ENCODE measurements at regions not wholly inside any gene's neighbourhood (a gene's known extent, or its start where the extent isn't known, plus 50 kb on each side); places are given as distances from the start of the nearest gene placed in this dataset.

DNA sequence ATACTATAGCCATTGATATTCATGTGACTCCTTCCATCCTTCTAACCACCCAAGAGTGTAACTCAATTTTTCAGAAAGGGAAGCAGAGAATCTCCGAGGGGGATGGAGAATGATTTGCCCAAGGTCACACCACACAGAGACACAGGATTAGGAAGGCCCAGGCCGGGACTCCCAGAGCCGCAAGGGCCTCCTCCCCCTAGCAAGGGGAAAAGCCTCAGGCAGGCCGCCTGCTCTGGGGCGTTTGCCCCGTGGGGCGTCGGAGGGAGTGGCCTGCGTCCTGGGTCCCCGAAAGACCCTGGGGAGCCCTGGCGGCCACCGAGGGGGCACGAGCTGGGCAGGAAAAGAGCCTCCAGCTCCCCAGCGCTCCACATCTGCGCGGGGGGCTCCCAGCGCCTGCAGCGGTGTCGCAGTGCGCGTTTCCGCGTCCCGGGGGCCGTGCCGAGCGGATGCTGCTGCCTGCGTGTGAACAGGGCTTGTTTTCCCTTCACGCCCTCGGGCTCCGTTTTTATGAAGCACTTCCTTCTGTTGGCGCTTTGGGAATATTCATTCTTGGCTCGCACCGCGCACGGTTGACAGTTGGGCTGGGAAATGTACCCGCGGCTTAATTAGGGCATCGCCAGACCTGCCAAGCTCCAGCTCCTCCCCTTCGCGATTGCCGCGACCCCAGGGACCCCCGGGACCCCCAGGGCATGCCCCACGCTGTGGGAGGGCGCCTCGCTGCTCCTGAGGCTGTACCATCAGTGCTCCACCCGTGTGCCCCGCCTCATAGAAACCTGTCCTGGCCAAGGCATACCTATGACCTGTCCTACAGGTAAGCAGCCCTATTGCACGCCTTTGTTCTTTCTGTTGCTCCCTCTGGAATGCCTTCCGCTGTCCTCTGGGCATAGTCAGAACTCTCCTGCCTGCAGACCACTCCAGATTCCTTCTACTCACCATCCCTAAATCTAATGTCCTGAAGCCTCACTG lies 158.9 kb upstream of the GLI2 start:
- DNase-seq: peak; percentile 58

DNA sequence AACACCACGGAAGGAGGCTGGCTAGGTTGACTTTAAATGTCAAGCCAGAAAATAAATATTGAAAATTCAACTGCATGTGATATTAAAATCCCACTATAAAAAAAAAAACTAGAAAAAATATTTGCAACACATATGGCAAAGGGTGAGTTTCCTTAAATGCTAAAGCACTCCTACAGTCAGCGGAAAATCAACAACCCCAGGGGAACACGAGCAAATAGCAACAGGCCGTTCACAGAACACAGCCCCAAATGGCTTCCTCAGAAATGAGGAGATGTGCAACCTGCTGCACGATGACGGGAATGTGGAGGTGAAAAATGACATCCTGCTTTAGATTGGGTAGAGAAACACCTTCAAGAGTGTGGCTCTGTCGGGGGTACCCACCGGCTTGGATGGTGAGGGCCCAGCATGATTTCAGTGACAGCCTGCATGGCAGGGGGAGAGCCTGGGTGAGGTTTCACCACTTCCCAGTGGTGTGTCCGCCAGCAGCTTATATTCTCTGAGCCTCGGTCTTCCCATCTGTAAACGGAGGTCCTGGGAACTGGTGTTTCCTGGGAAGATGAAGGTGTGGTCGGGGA lies 157.9 kb upstream of the GLI2 start:
- no peak for DNase-seq

- DNase-seq: no peak
Observed at GRCh38 chr2:120578576-120579352, 156.9 kb upstream of the GLI2 start.

GRCh38 chr2:120579916-120580685 lies 155.6 kb upstream of the GLI2 start:
- DNase-seq: no peak

- DNase-seq: no peak
Observed at GRCh38 chr2:120580709-120581108, 155.0 kb upstream of the GLI2 start.

DNA sequence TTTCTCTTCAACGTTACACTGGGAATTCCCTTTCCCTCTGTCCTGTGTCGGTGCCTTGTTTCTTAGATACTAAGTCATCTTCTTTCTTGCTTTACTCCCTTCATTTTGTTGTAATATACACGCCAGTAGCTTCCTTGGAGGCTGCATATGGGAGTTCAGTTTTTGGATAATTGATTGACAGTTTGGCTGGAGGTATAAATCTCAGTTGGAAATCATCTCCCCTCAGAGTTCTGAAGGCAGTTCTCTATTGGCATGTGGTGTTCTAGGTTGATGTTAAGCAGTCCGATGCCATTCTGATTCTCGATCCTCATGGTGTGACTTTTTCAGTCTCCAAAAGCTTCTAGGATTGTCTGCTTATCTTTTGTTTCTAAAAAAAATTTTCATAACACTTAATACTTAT lies 152.5 kb upstream of the GLI2 start:
- no peak for DNase-seq

- DNase-seq: no peak
Observed at GRCh38 chr2:120583851-120584570, 151.7 kb upstream of the GLI2 start.

- no peak for DNase-seq
Observed at GRCh38 chr2:120586507-120587278, 149.0 kb upstream of the GLI2 start.

- no peak for DNase-seq
Observed at GRCh38 chr2:120587279-120587996, 148.2 kb upstream of the GLI2 start.

- DNase-seq: no peak
Observed at GRCh38 chr2:120587997-120588336, 147.7 kb upstream of the GLI2 start.

- DNase-seq: no peak
Observed at GRCh38 chr2:120589771-120590608, 145.7 kb upstream of the GLI2 start.

DNA sequence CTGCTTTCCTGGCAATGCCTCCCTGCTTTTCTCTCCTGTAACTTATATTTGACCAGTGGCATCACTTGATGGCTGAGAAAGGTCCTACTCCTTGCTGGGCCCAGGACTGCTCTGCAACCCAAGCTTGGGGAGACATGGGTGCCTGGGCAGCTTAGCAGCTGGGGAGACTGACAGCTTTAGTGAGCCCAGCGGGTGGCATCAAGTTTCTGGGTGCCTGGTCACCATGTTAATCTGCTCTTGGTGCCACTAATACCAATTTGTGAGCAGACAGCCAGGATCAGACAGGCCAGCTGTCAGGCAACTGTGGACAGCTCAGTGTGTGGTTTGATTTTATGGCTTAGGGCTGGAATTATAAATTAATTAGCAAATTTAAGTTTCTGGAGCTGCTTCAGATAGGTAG lies 144.8 kb upstream of the GLI2 start:
- DNase-seq: no peak

- no peak for DNase-seq
Observed at GRCh38 chr2:120591572-120591971, 144.1 kb upstream of the GLI2 start.

- no peak for DNase-seq
Observed at GRCh38 chr2:120592084-120592483, 143.6 kb upstream of the GLI2 start.

- DNase-seq: no peak
Observed at GRCh38 chr2:120593921-120594686, 141.6 kb upstream of the GLI2 start.

DNA sequence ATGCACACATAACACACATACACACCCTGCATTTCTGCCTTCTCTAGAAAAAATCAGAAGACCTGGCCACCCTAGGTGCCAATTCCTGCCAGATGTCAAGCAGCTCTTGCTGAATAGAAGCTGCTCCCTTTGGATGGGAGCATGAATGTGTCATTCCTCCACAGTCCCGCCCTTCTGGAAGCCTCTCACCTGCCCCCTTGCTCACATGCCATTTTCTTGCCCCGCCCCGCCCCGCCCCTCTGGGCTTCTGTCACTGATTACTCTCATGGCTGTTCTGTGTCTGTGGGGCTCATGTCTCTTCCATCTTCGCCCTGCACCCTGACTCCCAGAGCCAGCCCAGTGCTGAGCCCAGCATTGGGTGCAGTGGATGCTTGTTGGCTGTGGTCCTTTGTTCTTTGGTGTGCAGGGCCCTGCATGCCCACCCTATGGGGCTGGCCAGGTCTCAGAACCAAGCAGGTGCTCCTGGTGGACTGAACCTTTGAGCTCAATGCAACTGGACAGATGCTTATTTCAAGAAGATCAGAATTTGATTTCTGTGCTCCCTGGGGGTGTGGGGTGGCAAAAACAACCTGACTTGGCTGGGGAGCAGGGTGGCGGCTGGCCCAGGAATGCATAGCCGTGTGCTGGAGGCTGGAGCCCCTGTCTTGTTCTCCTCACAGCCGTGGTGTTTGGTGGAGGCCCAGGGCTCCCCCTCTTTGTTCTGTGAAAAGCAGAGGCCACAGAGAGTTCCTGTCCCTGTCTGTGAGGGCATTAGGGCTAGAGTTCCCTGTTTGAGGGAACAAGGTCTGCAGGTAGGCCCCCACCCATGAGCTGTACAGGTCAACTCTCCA lies 140.6 kb upstream of the GLI2 start:
- DNase-seq: no peak

- no peak for DNase-seq
Observed at GRCh38 chr2:120595739-120596138, 139.9 kb upstream of the GLI2 start.
